ENCODE measurements at regions not wholly inside any gene's neighbourhood (a gene's known extent, or its start where the extent isn't known, plus 50 kb on each side); places are given as distances from the start of the nearest gene placed in this dataset.

GRCh38 chr9:91055845-91056244, 254.2 kb downstream of the SYK start (continued):
- TF ChIP-seq CHD7 (IDR thresholded peaks at IDR 0.05; ENCODE audit: insufficient replicate concordance, low read length) (no peak), HDAC2 (IDR thresholded peaks at IDR 0.05; ENCODE audit: borderline replicate concordance in 1 of 2, low read depth in 2 of 2, low read length in 2 of 2) (no peak), RXRA (IDR thresholded peaks at IDR 0.05; ENCODE audit: insufficient read depth, low read depth, low read length) (no peak), SAP30 (IDR thresholded peaks at IDR 0.05; ENCODE audit: insufficient read depth, insufficient replicate concordance, low read length) (no peak), POLR2A (IDR thresholded peaks at IDR 0.05; ENCODE audit: control extremely low read depth in 1 of 2, low read depth in 2 of 2, low read length in 2 of 2) (no peak), CBX5 (IDR thresholded peaks at IDR 0.05; ENCODE audit: low read depth, low read length) (no peak), SRF (IDR thresholded peaks at IDR 0.05; ENCODE audit: low read depth, low read length) (no peak), SIX5 (IDR thresholded peaks at IDR 0.05; ENCODE audit: low read depth, low read length) (no peak), SIN3A (conservative IDR thresholded peaks at IDR 0.05 in 1 of 2, IDR thresholded peaks at IDR 0.05 in 1 of 2; ENCODE audit: low read depth in 1 of 2, low read length in 2 of 2) (no peak), YY1 (IDR thresholded peaks at IDR 0.05; ENCODE audit: low read depth, low read length) (no peak), BCL11A (IDR thresholded peaks at IDR 0.05; ENCODE audit: low read depth in 2 of 2, low read length in 2 of 2) (no peak), POLR2AphosphoS5 (IDR thresholded peaks at IDR 0.05; ENCODE audit: low read depth, low read length) (no peak)
